Activated naive CD4-positive, alpha-beta T cell treated with anti-CD3 and anti-CD28 coated beads, Interleukin-2, amount 50 U/mL, for 72 hours (primary cell): ENCODE measurements at regions not wholly inside any gene's neighbourhood (a gene's known extent, or its start where the extent isn't known, plus 50 kb on each side); places are given as distances from the start of the nearest gene placed in this dataset.
"Not testable (repeated sequence)": the region's sequence is repeated elsewhere in the genome, so short reads cannot be mapped to it uniquely, and the experiment has no call there.

ENCODE experiments used
- ATAC-seq, 2 donors: fragments of 150-1000 bp; cut with Tn5 transposase; 2 replicates each; pipeline ENCODE4 v1.10.0; 2021; ENCODE audit warnings: mild to moderate bottlenecking in 2 of 2, moderate library complexity in 2 of 2
- DNase-seq, 2 donors: peaks; one replicate each; pipeline ENCODE4 v3.0.0; 2021 to 2022; ENCODE audit warnings: low spot score in 2 of 2
- H3K27ac Mint-ChIP-seq, 2 donors: one replicate each; pipeline ENCODE4 v1.8.0; 2022; ENCODE audit warnings: mild to moderate bottlenecking in 2 of 2, mixed read lengths in 2 of 2
- H3K36me3 Mint-ChIP-seq, 2 donors: one replicate each; pipeline ENCODE4 v1.8.0; 2022; ENCODE audit warnings: mixed read lengths in 2 of 2
- H3K9me3 Mint-ChIP-seq, 2 donors: one replicate each; pipeline ENCODE4 v1.8.0; 2022; ENCODE audit warnings: mixed read lengths in 2 of 2

DNA sequence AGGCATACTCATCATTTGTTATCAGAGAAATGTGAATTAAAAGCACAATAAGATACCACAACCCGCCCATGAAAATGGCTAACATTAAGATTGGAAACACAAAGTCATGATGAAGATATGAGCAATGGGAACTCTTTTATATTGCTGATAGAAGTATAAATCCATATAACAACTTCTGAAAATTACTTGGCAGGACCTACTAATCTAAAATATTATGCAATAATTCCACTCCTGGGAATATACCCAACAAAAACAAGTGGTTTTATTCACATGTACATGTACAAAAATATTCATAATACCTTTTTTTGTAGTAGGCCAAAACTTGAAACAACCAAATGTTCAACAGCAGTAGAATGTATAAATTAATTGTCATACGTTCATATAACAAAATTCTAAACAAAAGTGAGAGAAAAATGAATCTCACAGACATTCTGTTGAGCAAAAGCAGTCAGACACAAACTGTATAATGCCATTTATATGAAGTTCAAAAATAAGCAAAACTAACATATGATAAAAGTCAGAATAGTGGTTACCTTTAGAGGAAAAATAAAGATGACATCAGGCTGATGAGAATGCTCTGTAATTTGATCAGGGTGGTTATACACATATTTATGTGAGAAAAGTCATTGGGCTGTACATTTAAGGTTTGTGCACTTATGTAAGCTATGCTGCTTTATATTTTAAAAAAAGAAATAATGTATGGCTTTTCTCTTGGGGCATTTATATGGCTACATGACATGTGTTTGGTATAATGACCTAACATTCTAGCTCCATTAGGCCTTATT lies 309.2 kb upstream of the KITLG start:
- DNase-seq, result no peak
- Mint-ChIP-seq H3K36me3 (no peaks in the 10 kb centered on the region), H3K27ac (no peak overlapping the region)

GRCh38 chr12:88884600-88884999 lies 304.3 kb upstream of the KITLG start:
- H3K9me3 Mint-ChIP-seq, result peaks cover 0 to 7% of the 10 kb centered on the region in 2 donors
- no peaks in the 10 kb centered on the region for H3K36me3 Mint-ChIP-seq
- DNase-seq (no peak), ATAC-seq (no peak)
- H3K27ac Mint-ChIP-seq, result no peak overlapping the region

More for the DNA sequence above, 309.2 kb upstream of the KITLG start:
- H3K9me3 Mint-ChIP-seq, result peaks cover 0 to 7% of the 10 kb centered on the region in 2 donors
- ATAC-seq, result no peak

DNA sequence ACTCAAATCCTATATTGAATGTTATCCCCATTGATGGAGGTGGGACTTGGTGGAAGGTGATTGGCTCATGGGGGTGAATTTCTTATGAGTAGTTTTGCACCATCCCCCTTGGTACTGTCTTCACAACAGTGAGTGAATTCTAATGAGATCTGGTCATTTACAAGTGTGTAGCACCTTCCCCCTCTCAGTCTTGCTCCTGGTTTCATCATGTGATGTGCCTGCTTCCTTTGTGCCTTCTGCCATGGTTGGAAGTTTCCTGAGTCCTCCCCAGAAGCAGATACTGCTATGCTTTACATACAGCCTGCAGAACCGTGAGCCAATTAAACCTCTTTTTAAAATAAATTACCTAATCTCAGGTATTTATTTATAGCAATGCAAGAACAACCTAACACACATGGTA lies 302.4 kb upstream of the KITLG start:
- Mint-ChIP-seq H3K36me3 (no peaks in the 10 kb centered on the region), H3K27ac (no peak overlapping the region), H3K9me3 (peaks cover 0 to 7% of the 10 kb centered on the region in 2 donors)
- DNase-seq, result no peak
- ATAC-seq, result no peak

DNA sequence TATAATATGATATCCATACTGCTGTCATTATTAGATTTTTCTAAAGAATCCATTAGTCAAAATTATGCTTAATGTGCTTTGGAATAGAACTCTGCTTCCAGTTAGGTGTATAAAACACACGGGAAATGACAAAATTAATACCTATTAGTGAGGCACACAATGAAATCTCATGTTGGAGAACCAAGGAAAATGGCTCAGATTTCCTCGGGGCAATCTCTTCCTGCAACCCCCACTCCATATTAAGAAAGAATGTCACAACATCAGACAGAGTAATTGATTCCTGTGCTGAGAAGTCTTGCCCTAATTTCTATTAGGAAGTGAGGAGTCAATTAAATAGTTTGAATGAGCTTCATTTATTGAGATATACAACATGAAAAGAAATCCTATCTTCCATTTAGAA lies 299.8 kb upstream of the KITLG start:
- H3K9me3 Mint-ChIP-seq, result peaks cover 3 to 4% of the 10 kb centered on the region in 2 donors
- H3K27ac Mint-ChIP-seq, result no peak overlapping the region
- H3K36me3 Mint-ChIP-seq, result no peaks in the 10 kb centered on the region
- DNase-seq (no peak), ATAC-seq (no peak)

DNA sequence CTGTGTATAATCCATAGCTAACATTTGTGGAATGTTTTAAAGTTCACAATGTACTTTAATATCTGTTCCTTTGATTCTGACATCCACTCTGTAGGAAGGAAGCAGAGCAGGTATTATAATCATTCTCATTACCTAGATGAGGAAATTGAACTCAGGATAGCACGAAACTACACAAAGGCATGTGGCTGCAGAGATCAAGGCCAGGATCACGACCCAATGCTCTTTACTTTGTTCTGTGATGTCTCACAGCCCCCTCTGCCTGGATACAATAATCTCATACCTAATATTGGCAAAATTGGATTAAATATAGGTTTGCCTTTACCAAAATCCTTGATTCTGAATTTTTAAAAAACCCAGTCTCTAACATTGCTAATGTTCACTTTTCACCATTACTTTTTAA lies 298.0 kb upstream of the KITLG start:
- no peak for DNase-seq
- H3K36me3 Mint-ChIP-seq, result no peaks in the 10 kb centered on the region
- no peak for ATAC-seq
- no peak overlapping the region for H3K27ac Mint-ChIP-seq
- peaks cover 3 to 4% of the 10 kb centered on the region in 2 donors for H3K9me3 Mint-ChIP-seq

GRCh38 chr12:88876857-88877256 lies 296.6 kb upstream of the KITLG start:
- H3K36me3 Mint-ChIP-seq, result no peaks in the 10 kb centered on the region
- DNase-seq (no peak), ATAC-seq (no peak)
- H3K27ac Mint-ChIP-seq, result no peak overlapping the region
- peaks cover 0 to 3% of the 10 kb centered on the region in 2 donors for H3K9me3 Mint-ChIP-seq

DNA sequence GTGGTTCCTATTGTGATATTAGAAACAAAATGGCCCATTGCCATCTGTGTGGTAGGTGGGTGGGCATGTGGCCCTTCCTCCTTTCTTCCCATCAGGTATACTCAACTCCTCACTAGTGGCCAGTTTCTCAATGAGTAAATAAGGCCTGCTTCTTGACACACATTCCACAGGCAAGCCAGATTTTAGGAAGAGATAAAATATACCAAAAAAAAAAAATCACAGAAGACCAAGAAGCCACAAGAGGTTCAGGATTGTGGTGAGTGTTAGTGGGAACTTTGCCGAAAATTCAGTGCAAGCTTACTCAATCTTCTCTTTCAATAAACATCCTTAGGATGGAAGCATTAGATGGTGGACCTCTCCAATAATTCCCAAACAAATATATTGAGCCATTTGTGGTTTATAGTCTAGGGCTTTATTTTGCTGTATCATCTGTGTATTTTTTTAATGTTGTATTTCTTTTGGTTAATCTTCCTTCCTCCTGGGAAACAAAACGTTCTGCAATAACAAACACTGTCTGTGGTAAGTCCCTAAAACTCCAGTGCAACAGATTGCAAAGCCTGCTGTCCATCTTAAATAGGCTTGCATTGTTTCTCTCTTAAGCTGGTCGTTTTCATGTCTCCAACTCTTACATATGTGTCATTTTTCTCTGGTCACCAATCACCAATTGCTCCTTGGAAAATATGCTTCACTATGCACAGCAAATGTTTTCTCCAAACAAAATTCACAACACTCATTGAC lies 289.9 kb upstream of the KITLG start:
- ATAC-seq (no peak), DNase-seq (no peak)
- Mint-ChIP-seq H3K36me3 (no peaks in the 10 kb centered on the region), H3K9me3 (no peaks in the 10 kb centered on the region), H3K27ac (no peak overlapping the region)

- Mint-ChIP-seq H3K27ac (no peak overlapping the region), H3K9me3 (peaks cover 0 to 3% of the 10 kb centered on the region in 2 donors)
Measured at GRCh38 chr12:88868050-88868449, 287.8 kb upstream of the KITLG start.

DNA sequence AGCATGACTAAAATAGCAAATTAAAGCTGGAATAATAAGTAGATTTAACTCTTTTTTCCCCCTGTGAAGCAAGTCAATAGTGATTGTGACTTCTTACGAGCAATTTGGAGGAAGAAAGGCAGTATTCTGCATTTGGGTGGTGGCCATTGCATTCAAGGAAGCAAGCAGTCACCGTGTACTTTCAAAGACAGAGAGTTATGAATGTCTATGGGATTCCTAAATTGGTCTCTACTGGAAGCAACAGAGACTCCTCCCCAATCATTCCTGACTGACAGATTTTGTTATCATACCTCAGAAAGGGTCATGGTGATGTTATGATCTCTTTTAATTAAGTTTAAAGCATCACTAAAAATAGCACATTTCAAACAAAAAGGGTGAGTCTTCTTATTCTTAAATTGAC lies 287.2 kb upstream of the KITLG start:
- ATAC-seq (no peak), DNase-seq (no peak)
- Mint-ChIP-seq H3K36me3 (no peaks in the 10 kb centered on the region), H3K27ac (no peak overlapping the region), H3K9me3 (peaks cover 0 to 3% of the 10 kb centered on the region in 2 donors)

More at GRCh38 chr12:88868050-88868449, 287.8 kb upstream of the KITLG start:
- ATAC-seq (no peak), DNase-seq (no peak)
- H3K36me3 Mint-ChIP-seq, result no peaks in the 10 kb centered on the region

GRCh38 chr12:88866881-88867280 lies 286.6 kb upstream of the KITLG start:
- Mint-ChIP-seq H3K9me3 (peaks cover 0 to 3% of the 10 kb centered on the region in 2 donors), H3K27ac (no peak overlapping the region), H3K36me3 (no peaks in the 10 kb centered on the region)
- ATAC-seq, result no peak
- DNase-seq, result no peak

DNA sequence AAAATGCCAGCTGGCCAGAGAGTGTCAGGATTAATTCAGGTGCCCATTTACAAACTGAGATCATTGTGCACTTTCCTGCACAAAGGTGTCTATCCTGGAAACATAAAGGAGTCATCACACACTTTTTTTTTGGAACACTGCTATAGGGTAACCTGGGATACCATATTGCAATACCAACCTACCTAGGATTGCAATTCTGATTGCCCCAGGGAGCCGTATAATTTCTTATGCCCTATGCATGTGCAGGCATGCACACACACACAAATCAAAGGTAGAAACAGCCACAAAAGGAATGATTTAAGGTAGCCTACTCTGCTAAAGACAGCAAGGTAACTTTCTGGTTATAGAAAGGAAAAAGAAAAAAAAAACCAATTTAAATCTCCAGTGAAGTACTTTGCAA lies 285.3 kb upstream of the KITLG start:
- Mint-ChIP-seq H3K27ac (no peak overlapping the region), H3K36me3 (no peaks in the 10 kb centered on the region), H3K9me3 (peaks cover 0 to 3% of the 10 kb centered on the region in 2 donors)
- ATAC-seq (no peak), DNase-seq (no peak)

GRCh38 chr12:88860851-88861250 lies 280.6 kb upstream of the KITLG start:
- DNase-seq (no peak), ATAC-seq (no peak)
- H3K36me3 Mint-ChIP-seq, result no peaks in the 10 kb centered on the region
- peaks cover 0 to 3% of the 10 kb centered on the region in 2 donors for H3K9me3 Mint-ChIP-seq
- no peak overlapping the region for H3K27ac Mint-ChIP-seq

- no peak for ATAC-seq
- Mint-ChIP-seq H3K36me3 (no peaks in the 10 kb centered on the region), H3K9me3 (peaks cover 0 to 5% of the 10 kb centered on the region in 2 donors), H3K27ac (no peak overlapping the region)
- DNase-seq, result no peak
Measured at GRCh38 chr12:88856201-88856600, 275.9 kb upstream of the KITLG start.

DNA sequence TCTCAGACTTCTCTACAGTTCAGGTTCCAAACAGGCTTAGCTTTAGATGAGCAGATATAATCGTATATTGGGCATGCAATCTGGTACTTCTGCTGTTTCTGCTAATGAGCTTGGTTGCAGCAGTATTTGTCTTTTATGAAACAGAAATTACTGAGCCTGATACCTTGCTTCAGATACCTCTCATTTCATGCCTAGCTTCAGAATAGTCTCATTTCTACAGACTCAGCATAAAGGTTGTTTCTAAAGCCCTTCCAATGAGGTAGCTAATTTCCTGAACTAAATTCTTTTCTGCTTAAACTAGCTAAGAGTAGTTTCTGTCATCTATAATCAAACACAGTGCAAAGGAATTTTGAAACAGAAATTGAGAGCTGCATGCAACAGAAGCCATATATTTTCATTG lies 275.0 kb upstream of the KITLG start:
- ATAC-seq (no peak), DNase-seq (no peak)
- Mint-ChIP-seq H3K9me3 (peaks cover 0 to 9% of the 10 kb centered on the region in 2 donors), H3K36me3 (no peaks in the 10 kb centered on the region), H3K27ac (no peak overlapping the region)

- DNase-seq (no peak), ATAC-seq (no peak)
- Mint-ChIP-seq H3K9me3 (peaks cover 0 to 9% of the 10 kb centered on the region in 2 donors), H3K27ac (no peak overlapping the region), H3K36me3 (no peaks in the 10 kb centered on the region)
Measured at GRCh38 chr12:88854260-88854659, 274.0 kb upstream of the KITLG start.

DNA sequence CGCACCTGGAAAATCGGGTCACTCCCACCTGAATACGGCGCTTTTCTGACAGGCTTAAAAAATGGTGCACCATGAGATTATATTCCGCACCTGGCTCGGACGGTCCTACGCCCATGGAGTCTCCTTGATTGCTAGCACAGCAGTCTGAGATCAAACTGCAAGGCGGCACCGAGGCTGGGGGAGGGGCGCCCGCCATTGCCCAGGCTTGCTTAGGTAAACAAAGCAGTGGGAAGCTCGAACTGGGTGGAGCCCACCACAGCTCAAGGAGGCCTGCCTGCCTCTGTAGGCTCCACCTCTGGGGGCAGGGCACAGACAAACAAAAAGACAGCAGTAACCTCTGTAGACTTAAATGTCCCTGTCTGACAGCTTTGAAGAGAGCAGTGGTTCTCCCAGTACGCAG lies 267.0 kb upstream of the KITLG start:
- H3K27ac Mint-ChIP-seq, ATAC-seq, DNase-seq, H3K9me3 Mint-ChIP-seq, H3K36me3 Mint-ChIP-seq: not testable (repeated sequence)

DNA sequence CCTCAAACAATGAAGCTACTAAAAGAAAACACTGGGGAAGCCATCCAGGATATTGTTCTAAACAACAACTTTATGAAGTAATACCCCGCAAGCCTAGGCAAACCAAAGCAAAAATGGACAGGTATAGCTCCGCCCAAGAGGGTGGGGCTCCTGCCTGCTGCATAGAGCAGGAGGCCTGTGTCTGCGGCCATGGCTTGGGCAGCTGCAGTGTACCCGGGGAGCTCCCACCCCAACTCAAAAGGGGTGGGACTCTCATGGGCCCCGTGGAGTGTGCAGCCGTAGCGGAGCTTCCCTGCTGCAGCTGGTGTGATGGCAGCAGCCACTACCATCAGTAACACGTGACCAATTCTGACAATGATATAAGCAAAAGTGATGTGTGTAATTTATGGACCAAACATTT lies 264.2 kb upstream of the KITLG start:
- no peak overlapping the region for H3K27ac Mint-ChIP-seq
- peaks cover 0 to 4% of the 10 kb centered on the region in 2 donors for H3K36me3 Mint-ChIP-seq
- H3K9me3 Mint-ChIP-seq, result peaks cover 6 to 22% of the 10 kb centered on the region in 2 donors
- no peak for DNase-seq
- ATAC-seq, result no peak

DNA sequence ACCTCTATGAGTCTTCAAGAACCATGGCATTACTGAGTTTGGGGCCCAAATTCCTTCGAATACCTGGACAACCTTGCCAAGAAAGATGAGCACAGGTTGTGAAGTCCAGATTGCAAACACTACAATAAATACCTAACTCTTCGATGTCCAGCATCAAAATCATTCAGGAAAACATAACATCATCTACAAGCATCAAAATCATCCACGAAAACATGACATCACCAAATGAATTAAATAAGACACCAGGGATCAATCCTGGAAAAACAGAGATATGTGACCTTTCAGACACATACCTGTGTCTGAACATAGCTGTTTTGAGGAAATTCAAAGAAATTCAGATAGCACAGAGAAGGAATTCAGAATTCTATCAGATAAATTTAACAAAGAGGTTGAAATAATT lies 262.0 kb upstream of the KITLG start:
- Mint-ChIP-seq H3K27ac (no peak overlapping the region), H3K36me3 (peaks cover 0 to 4% of the 10 kb centered on the region in 2 donors), H3K9me3 (peaks cover 17 to 31% of the 10 kb centered on the region in 2 donors)
- ATAC-seq (no peak), DNase-seq (no peak)
